GM19043 (cell line): ENCODE measurements at regions not wholly inside any gene's neighbourhood (a gene's known extent, or its start where the extent isn't known, plus 50 kb on each side); places are given as distances from the start of the nearest gene placed in this dataset.

ENCODE experiments used
- ATAC-seq: cut with Tn5 transposase; IDR thresholded peaks from one replicate; pipeline ENCODE4 v1.9.1; 2021; ENCODE audit warnings: low read depth; ENCODE audit not compliant: unreplicated experiment

DNA sequence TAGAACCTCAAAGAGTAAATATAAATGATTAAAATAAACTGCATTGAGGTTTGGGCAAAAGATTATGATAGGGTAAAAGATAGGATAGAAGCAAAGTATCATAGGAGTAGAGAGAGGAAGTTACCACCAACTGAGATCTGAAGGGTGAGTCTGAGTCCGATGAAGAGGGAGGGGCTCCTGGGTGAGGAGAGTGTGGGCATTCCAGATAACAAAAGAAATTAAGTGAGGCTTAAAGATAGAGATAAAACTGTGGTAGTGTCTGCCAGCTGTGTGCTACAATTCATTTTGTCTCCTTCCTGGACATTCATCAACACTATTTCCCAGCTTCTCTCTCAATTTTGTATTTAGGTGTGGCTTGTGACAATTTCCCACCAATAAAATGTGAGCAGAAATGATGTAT is 343.0 kb upstream of the PLSCR5 start:
- no peak for ATAC-seq

DNA sequence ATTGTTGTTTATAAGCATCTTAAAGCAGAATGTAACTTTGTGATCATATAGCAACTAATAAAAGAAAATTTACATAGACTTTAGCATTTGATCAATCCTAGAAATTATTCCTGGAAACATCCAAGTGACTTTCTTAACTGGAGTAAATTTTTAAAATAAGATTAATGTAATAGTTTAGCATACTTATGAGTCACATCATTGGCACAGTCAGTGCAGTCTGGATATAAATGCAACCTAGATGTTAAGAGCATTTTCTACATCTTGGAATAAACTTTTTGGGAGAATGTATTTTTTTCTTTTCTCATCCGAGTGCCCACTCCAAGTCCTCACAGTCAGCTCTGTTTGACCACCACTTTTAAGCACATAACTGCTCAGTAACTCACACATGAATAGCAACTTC is 324.6 kb upstream of the PLSCR5 start:
- no peak for ATAC-seq

DNA sequence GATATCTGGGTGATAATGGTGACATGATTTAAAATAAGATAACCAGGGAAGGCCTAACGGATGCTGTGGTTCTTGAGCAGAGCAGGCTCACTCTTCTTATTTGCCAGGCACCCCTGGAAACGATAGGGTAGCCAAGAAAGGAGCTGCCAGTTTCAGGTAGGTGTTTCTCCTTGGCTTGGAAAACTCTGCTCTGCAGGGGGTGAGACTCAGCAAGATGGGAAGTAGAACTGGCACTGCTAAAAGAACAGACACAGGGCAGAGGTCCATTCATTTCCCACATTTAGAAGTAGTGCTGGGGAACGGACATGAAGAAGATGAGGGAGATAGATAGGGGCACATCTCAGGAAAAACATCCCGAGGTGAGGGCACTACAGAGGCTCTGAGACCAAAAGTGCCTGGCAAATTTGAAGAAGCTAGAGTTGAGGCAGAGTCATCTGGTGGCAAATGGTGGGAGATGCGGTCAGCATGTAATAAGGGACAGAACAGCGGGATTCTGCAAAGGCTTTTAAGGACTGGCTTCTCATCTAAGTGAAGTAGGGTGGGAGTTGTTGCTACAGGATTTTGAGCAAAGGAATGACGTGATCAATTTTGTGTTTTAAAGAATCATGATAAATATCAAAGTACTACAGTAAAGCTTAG is 323.4 kb upstream of the PLSCR5 start:
- no peak for ATAC-seq

DNA sequence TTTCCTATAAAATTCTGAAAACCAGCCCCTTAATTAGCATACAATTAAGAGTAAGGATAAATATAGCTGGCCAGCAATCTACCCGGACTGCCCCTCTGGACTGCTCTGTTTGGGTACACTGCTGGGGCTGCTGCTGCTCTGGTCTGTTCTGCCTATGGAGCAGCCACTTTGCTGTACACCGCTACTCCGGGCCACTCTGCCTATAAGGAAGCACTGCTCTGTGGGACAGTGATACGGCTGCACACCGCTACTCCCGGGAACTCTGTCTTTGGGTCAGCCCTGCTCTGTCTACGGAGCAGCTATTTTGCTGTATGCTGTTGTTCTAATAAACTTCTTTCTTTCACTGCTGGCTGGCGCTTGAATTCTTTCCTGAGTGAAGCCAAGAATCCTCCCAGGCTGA is 316.5 kb upstream of the PLSCR5 start:
- no peak for ATAC-seq

DNA sequence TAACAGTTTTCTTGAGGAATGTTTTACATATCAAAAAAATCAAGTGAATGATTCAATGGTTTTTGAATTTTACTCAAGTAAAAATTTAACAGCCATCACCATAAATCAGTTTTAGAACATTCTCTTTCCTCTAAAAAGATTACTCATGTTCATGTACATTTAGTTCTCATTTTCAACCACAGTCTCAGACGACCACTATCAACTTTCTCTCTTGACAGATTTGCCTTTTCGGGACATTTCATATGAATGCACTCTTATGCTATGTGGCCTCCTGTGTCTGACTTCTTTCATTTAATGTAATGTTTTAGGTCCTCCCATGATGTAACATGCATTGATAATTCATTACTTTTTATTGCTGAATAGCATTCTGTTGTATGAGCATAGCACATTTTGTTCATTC is 309.3 kb upstream of the PLSCR5 start:
- no peak for ATAC-seq

DNA sequence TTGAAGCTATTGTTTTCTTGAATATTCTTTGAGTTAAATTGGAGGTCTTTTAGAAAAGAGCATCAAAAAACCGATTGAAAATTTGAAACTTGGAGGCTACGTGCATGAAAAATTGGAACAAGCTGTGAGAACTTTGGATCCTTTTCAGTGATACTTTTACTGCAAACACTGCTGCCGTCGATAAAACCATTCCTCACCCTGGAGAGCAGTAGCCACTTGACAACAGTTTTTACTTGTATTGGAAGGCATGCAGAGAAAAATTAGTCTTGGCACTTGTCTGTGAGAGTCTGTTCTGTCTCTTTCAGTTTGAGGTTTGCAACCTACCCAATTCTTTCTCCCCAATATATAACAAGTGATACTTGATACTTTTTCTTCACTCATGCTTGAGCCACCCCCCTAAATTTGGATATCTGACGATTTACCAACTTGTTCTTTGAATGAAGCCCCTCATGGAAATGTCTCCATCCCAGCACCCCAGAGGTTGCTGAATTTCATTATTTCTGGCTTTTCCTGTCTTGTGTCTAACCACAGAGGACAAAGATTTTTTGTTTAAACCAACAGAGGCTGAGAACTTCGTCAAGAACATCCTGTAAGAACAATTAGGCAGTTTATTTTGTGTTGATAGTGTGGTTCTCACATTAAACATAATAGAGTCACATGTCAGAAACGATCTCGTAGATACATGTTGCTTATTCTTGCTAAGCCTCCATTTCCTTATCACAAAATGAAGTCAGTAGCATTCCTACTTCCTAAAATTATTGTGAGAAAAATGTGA is 307.3 kb upstream of the PLSCR5 start:
- ATAC-seq, result no peak

DNA sequence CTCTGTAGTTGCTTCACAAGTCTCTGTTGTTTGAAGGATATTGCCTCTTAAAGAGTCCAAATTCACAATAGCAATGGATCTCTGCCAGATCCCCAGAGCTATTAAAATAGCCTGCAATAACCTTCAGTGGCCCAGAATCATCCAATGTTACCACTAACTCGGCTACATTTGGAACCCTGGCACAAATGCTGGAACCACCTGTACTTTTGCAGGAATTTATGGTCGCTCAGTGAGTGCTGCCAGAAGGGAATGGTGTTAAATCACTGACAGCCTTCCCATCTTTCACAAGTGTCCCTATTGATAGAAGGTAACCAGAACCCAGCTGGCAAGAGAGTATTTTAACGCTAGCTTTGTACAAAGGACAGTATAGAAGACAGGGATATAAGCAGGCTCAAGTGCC is 298.8 kb upstream of the PLSCR5 start:
- ATAC-seq, result no peak

DNA sequence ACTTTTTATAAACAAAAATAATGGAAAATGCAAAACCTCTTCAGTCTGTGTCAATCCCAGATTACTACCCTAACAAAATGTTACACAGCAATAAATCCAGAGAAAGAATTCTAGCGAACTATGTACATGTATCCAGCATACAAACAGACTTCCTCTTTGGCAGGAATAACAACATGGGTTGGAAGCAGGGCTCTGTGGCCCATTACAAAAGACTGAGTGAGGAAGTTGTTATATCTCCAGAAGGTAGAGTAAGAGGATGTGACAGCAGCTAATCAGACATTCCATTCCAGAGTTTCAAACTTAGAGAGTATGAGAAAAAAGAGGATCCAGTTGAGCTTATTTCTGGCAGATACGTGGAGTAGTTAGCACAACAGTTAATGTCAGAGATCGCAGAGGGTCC is 294.0 kb upstream of the PLSCR5 start:
- no peak for ATAC-seq

DNA sequence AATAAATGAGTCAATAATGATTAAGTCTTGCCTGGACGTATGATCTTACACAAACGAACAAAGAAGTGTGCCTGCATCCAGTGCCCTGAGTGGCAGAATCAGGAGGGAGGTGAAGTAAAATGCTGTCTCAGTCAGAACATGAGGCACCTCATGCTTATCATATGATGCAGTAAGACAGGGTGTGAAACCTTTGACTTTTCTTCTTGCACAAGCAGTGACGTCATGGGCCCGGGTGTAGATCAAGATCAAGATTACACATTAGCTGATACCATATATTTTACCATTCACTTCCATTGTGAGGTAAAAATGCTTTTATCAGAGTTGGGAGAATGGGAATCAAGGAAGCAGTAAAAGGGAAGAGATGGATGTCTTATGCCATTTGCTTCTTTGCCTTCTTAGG is 291.6 kb upstream of the PLSCR5 start:
- no peak for ATAC-seq

DNA sequence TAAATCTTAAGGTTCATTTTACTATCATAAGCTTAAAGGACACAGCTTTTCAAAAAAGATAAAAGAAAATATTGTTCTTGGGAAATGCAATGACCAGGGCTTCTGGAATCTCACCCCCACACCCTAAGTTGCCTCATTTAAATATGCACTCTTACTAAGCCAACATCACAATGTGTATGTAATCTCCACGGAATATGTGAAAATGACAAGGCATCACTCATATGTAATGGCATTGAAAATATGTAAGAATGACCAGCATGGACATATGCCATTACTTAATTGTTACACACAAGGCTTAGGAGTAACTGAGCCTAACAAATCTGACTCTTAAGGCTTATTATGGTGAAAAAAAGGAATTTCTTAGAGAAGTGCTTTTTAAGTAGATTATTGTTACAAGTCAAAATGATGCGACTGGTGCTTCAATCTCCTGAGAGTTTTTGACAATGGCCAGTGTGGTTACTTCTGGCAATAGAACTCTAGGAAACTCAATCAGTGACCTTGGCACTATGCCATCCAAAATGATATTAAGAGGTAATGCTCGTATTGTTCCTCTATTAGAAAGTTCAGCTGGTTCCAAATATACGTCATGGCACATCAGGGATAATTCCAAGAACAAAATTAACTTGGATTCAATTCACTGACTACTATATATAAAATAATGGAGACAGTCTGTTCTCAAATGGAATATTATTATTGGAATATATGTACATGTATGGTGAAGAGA is 290.0 kb upstream of the PLSCR5 start:
- ATAC-seq, result no peak

DNA sequence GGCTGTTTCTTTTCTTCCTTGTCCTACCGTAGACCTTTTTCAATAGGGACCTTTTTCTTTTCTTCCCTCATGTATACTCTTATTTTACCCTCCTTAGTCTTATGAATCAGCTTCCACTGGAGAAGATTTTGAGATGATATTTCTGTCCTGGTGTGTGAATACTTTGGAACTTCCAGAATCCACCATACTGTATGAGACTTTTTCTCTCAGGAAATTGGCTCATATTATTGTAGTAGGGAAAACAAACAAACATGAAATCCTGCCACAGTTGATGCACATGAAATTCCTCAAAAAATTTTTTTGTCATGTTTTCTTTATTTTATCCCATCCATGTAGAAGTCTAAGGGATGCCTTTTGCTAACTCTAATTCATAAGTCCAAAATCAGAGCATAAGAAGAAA is 289.3 kb upstream of the PLSCR5 start:
- ATAC-seq, result no peak

DNA sequence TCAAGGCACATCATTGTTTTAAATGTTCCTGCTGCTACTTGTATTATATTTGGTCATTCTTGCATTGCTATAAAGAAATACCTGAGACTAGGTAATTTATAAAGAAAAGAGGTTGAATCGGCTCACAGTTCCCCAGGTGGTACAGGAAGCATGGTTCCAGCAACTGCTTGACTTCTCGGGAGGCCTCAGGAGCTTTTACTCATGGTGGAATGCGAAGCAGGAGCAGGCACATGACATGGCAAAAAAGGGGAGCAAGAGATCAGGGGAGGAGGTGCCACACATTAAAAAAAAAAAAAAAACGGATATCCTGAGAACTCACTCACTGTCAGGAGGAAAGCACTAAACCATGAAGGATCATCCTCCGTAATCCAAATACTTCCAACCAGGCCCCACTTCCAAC is 286.9 kb upstream of the PLSCR5 start:
- no peak for ATAC-seq

DNA sequence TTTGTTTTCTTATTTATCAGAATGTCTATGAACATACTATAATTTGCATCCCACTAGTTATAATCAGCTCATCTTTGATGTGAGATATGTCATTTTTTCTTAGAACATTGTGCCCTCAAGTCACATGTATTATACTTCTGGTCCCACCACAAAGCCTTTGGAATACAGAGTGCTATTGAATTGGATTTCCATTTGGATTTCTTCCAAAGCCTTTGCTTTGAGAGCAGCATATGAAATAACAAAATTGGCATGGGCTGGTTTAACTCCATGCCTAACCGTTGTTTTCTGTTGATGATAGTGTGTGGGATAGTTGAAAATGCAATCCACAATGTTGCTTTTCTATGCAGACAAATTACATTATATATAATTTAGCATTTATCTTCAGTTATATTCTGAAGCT is 284.5 kb upstream of the PLSCR5 start:
- ATAC-seq, result no peak

DNA sequence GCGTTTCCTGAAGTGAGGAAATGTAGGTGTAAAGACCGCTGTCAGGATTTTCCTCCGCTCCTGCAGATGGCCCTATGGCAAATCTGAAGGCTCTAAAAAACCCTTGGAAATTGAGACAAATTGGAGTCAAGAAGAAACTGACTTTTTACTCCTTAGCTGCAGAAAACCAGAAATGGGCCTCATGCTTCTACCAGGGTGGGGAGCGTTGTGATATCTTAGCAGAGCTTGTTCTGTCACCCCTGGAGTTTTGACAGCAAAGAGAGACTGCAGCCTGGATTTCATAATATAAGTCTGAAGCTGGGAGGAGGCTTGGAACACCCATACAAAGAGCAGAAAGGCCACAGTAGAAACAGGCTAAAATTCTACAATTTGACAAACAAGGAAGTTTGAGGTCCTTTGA is 283.0 kb upstream of the PLSCR5 start:
- ATAC-seq, result no peak

DNA sequence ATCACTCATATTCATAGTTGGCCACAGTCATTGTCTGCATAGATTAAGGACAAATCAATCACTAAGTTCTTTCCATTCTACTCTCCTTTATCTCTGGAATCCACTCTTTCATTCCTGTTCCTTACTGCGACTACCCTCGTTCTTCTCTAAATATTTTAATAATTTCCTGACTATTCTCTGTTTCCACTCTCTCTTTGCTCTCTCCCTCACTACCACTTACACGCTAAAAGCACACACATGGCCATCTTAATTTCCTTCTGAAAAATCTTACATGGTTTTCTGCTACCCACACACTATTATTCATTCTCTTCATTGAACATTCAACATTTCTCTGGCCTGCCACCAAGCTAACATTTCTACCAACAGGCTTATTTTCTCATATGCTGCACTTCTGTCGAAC is 279.6 kb upstream of the PLSCR5 start:
- ATAC-seq, result no peak

DNA sequence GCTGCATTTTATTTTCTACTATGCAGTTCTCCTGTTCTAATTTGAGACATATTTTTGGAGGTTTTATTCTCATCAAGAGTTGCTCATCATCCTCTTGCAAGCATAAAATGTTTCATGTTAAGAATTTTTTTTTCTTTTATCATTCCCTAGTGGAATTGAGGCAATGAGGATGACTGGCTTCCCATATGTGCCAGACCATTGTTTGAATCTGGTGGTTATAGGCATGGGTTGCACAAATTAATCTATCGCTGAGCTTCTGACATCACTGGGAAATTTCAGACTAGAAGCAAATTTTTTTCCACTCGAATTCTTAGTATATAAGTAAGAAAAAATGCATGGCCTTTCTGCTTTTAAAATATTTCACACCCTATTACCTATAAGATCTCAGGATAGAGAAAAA is 279.1 kb upstream of the PLSCR5 start:
- ATAC-seq, result no peak

DNA sequence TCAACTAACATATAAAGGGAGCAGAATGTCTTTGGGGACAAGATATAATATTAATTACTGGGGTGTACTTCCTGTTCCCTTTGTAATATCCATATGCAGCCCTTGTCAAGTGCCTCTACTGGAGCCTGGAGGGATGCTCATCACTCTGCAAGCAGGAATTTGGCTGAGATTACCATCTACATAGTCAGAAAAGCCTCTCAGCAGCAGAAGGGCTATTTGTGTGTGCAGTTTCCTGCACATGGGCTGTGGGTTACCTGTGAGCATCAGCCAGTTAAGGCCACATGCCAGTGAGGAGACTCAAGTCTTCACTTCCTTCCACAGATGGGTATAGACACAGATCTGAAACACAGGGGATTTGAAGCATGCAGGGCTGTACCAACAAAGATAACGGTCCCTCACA is 278.1 kb upstream of the PLSCR5 start:
- ATAC-seq, result no peak

DNA sequence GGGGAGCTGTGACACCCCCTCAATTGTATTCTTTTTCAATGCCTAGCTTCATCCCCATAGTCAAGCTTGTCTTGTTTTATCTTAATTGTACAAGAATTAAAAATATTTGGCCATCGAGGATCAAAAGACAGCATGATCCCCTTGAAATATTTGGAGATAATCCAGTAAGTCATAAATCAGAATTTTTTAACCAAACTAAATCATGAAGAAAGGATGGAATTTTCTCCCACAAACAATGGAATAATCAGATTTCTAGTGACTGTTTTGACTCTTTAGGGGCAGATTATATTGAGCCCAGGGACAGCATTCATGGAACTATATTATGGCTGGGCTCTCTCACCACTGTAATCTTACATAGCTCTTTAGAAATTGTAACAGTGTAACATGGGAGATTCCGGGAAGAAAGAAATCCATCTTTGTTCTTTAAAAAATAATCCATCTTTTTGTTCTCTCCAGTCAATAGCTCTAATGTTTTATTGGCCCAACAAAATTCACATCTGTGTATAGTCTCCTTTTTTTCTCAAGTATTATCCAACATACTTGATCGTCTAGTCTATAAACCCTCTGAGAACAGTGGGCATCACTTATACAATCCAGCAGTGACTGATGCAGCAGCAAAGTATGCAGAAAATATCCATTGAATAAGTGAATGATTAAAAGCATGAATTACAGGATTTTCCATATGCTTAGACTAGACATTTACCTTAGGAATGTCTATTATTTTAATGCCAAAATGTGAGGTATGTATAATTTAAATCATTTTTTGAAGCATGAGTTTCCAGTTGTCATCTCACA is 277.0 kb upstream of the PLSCR5 start:
- no peak for ATAC-seq

DNA sequence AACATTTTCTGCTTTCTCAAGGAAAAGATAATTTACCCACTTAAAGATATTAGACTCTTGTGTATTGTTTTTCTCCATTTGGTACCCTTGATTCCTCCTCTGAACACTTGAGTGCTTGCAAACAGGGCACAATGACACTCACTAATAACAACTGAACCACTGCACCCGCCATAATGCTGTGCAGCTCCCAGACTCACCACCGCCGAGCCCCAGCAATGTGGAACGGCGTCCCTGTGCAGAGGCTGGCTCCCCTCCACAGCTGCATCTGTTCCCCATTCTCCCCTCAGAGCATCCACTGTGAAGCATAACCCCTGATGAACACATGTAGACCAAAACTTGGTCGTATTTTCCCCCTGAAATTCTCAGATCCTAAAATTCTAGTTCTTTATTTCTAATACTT is 276.2 kb upstream of the PLSCR5 start:
- ATAC-seq, result no peak

DNA sequence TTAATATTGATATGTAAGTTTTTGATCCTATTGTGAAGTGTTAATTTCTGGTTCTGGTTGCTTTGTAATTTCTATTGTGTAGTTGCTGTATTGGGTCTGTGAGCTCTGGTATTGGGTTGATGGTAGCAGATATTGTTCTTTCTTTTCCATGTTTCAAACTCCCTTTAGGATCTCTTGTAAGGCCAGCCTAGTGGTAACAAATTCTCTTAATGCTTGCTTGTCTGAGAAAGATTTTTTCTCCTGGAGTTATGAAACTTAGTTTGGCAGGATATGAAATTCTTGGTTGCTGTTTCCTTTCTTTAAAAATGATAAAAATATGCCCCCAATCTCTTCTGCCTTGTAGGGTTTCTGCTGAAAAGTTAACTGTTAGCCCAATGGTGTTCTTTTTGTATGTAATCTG is 268.6 kb upstream of the PLSCR5 start:
- ATAC-seq, result no peak

DNA sequence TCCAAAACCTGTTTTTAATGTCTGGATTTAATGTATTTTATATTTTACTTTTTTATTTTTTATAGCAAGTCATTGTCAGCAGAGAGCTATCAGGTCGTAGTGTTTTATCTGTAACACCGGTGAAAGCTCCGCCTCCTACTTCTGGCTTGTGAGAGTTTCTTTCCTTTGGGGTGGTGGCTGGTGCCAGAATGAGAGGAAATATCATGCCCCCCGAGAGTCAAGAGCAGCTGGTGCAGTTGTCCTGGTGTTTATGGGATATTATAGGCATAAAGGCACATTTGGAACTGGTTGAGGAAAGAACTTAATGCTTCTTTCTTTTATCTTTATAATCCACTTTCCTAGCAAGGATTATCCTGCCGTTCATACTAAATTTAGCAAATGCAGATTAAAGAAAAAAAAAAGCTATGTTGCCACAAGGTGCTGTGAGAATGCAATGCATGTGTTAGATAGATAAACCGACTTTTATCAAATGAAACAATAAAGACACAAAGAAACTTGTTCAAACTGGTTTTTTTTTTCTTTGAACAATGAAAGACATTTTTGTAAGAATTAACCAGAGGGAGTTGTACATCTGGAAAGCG is 260.1 kb upstream of the PLSCR5 start:
- no peak for ATAC-seq
